ENCODE measurements at regions not wholly inside any gene's neighbourhood (a gene's known extent, or its start where the extent isn't known, plus 50 kb on each side); places are given as distances from the start of the nearest gene placed in this dataset.

DNA sequence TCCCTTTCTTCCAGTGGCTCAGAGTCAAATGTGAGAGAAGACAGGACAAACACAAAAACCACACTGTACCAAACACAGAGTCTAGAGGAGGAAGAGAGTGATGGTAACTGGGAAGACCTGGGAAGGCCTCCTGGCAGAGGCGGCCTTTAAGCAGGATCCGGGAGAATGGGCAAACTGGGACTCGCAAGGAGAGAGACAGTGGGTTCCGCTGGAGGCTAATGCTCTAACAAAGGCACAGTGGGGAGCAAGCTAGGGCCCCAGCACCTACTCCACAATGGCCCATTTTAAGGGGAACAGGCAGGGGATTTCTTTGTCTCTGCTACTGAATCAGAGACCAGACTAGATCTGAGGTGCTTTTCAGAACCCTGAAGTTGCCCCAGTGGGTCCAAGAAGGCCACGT, 81.4 kb upstream of the HES1 start:
- TF ChIP-seq POLR2A (IDR thresholded peaks at IDR 0.05) (no peak), POLR2AphosphoS5 (IDR thresholded peaks at IDR 0.05) (no peak)
- TF ChIP-seq, protein P1, sequence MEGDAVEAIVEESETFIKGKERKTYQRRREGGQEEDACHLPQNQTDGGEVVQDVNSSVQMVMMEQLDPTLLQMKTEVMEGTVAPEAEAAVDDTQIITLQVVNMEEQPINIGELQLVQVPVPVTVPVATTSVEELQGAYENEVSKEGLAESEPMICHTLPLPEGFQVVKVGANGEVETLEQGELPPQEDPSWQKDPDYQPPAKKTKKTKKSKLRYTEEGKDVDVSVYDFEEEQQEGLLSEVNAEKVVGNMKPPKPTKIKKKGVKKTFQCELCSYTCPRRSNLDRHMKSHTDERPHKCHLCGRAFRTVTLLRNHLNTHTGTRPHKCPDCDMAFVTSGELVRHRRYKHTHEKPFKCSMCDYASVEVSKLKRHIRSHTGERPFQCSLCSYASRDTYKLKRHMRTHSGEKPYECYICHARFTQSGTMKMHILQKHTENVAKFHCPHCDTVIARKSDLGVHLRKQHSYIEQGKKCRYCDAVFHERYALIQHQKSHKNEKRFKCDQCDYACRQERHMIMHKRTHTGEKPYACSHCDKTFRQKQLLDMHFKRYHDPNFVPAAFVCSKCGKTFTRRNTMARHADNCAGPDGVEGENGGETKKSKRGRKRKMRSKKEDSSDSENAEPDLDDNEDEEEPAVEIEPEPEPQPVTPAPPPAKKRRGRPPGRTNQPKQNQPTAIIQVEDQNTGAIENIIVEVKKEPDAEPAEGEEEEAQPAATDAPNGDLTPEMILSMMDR (IDR thresholded peaks at IDR 0.05) = no peak

Measured in stomach (tissue), 4 donors.